HG03457 (cell line): ENCODE measurements at regions not wholly inside any gene's neighbourhood (a gene's known extent, or its start where the extent isn't known, plus 50 kb on each side); places are given as distances from the start of the nearest gene placed in this dataset.
"Not testable (repeated sequence)": the region's sequence is repeated elsewhere in the genome, so short reads cannot be mapped to it uniquely, and the experiment has no call there.

Experiments used
- ATAC-seq: cut with Tn5 transposase; IDR thresholded peaks from one replicate; pipeline ENCODE4 v1.9.1; 2021; ENCODE audit warnings: moderate number of reproducible peaks; ENCODE audit not compliant: unreplicated experiment

DNA sequence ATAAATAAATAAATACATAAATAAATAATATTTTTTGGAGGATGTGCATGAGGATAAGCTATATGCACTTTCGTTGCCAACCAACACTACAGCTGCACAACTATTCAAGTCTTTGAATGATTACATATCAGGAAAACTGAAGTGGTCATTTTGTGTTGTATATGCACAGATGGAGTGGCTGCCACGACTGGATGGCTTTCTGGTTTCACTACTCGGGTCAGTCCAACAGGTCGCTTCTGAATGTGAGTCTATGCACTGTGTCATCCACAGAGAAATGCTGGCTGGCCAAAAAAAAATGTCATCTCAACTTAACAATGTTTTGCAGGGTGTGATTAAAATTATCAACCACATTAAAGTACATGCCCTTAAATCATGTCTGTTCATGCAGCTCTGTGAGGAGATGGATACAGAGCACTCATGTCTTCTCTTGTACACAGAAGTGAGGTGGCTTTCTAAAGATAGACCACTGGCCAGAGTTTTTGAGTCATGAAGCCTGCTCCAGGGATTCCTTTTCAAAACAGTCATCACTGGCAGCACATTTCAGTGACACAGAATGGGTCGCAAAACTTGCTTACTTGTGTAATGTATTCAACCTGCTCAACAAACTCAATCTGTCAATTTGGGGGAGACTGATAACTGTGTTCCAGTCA is 589.8 kb upstream of the CYLC2 start:
- no peak for ATAC-seq

- ATAC-seq = no peak
Measured at GRCh38 chr9:102403514-102403913, 591.6 kb upstream of the CYLC2 start.

DNA sequence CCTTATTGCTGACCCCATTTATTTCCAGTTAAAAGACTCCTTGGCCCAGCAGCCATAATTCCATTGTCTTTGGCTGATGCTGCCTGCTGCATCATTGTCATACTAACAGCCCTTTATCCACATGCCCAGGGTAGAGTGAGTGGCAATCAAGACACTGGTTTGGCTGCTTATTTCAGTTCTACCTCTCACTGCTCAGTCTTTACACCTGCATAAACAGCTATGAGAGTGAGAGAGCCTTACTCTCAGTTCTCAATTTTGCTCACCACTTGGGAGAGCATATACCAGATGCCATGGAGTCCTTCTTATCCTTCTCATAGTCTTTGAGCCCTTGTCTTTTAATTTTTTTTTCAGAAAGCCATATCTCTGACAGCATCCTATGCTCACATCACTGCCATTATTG is 596.9 kb upstream of the CYLC2 start:
- ATAC-seq = no peak

DNA sequence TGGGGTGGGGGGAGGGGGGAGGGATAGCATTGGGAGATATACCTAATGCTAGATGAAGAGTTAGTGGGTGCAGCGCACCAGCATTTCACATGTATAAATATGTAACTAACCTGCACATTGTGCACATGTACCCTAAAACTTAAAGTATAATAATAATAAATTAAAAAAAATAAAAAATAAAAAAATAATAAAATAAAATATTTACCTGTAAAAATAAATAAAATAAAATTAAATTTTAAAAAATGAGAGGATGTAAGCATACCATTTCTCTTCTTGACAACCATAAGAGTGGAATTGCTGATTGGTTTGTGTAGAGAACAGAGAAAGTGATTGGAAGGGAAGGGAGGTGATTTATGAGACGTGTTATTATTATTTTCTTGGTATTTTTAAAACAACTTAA is 609.5 kb upstream of the CYLC2 start:
- ATAC-seq = not testable (repeated sequence)

DNA sequence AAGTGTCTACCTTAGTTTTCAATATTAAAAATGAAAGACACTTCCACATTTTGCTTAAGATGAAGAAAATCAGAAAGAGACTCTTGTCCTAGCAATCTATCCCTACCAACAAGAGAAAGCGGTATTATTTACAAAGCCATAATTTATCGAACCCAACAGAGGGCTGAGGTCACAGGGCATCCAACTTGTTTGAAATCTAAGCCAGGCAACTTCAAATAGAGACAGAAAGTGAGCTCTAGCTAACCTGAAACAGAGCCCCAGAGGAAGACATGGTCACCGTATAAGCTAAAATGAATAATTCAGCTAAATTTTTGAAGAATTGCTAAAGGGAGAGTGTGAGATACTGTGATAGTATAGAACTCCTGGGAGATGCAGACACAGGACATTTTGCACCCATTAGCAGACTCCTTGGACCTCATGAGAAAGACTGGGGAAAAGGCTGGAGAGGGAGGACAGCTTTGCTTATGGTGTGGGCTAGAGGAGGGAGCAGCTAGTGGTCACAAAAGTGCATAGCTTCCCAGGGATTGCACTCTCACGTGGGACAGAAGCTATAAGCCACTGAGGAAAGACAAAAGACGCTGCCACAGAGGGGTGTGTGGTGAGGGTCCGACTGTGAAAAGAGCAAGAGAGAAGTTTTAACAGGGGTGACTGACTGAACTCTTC is 624.2 kb upstream of the GRIN3A start:
- ATAC-seq = no peak

DNA sequence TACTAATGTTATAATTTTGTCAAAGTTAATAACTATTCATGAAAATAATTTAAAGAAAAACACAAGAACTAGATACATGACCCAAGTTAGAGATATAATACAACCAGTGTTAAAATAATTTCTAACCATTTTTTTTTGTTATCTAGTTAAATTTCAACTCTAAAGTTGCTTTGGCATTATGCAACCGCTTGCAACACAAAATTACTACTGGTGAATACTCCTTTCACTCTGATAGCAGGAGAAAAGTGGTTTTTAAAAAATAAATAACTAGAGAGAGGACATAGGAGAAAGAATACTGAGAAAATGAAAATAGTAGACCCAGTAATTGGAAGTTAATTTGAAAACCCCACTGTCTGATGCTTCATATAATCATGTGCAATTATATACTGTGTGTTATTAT is 622.4 kb upstream of the GRIN3A start:
- no peak for ATAC-seq

- no peak for ATAC-seq
Measured at GRCh38 chr9:102355982-102356381, 617.5 kb upstream of the GRIN3A start.

- no peak for ATAC-seq
Measured at GRCh38 chr9:102354041-102354440, 615.6 kb upstream of the GRIN3A start.

DNA sequence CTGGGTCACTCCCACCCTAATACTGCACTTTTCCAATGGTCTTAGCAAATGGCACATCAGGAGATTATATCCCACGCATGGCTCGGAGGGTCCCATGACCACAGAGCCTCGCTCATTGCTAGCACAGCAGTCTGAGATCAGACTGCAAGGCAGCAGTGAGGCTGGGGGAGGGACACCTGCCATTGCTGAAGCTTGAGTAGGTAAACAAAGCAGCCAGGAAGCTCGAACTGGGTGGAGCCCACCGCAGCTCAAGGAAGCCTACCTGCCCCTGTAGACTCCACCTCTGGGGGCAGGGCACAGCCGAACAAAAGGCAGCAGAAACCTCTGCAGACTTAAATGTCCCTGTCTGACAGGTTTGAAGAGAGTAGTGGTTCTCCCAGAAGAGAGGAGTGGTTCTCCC is 599.0 kb upstream of the GRIN3A start:
- not testable (repeated sequence) for ATAC-seq

DNA sequence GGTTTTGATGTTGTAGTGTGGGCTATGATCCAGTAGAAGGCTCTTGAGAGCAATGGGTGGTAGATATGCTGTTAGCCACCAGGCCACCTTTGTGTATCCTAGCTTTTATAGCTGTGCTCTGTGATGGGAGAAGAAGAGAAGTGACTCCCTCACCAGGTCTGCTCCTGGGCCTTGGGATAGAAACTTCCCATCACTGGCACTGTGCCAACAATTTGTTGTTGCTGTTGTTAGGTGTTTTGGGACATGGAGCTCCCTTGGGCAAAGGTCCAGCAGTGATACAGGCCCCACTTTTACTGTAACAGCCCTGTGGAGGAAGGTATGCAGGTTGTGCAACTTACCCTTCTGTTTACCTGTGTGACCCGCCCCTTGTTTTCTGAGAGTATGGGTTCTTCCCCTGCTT is 570.9 kb upstream of the GRIN3A start:
- no peak for ATAC-seq

DNA sequence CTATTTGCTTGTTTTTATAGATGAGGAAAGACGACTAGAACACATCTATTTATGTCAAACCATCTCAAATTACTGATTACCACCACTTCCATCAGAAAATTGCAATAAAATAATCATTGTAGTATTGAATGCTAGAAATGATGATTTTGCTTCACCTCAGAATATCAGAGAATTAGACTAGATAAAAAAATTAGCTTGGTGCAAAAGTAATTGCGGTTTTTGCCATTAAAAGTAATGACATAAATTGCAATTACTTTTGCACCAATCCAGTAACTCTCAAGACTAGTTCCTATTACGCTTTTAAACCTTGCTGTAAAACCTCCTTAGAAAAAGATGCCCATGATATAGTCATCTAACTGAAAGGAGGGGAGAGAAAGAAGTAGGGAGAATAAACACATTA is 556.7 kb upstream of the GRIN3A start:
- no peak for ATAC-seq

- ATAC-seq = no peak
Measured at GRCh38 chr9:102273952-102274351, 535.5 kb upstream of the GRIN3A start.

DNA sequence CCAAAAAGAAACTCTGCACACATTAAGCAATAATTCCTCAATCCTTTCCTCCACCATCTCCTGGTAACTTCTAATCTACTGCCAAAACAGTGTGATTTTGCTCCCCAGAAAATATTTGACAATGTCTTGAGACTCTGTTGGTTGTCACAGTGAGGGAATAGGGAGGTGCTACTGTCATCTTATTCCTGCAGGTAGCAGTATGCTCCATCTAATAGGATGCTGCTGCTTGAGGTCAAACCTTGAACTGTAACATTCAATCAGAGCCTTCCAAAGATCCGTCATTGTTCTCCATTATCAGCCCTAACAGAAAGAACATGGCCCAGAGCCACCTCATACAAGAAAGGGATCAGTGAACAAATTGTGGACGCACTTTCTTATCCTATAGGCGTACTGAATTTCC is 514.7 kb upstream of the GRIN3A start:
- no peak for ATAC-seq

- ATAC-seq = no peak
Measured at GRCh38 chr9:102244916-102245315, 506.5 kb upstream of the GRIN3A start.

GRCh38 chr9:102237520-102237919 is 499.1 kb upstream of the GRIN3A start:
- ATAC-seq = no peak

DNA sequence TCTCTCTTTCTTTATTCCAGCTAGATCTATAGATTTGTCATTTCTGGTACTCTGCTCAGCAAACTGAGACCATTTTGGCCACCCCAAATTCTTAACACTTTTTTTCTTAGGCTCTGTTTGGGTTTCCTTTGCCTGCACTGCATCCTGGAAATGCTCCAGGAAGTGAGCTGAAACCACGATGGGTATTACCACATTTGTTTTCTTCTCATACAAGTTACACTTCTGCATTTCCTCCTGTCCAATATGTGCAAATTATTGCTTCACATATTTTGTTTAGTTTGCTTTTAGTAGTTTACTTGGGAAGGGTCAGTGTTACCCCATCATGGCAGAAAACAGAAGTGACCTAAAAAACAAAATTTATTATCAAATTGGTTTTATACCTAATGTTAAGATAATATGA is 498.6 kb upstream of the GRIN3A start:
- ATAC-seq = no peak

GRCh38 chr9:102227416-102227815 is 489.0 kb upstream of the GRIN3A start:
- ATAC-seq = not testable (repeated sequence)

DNA sequence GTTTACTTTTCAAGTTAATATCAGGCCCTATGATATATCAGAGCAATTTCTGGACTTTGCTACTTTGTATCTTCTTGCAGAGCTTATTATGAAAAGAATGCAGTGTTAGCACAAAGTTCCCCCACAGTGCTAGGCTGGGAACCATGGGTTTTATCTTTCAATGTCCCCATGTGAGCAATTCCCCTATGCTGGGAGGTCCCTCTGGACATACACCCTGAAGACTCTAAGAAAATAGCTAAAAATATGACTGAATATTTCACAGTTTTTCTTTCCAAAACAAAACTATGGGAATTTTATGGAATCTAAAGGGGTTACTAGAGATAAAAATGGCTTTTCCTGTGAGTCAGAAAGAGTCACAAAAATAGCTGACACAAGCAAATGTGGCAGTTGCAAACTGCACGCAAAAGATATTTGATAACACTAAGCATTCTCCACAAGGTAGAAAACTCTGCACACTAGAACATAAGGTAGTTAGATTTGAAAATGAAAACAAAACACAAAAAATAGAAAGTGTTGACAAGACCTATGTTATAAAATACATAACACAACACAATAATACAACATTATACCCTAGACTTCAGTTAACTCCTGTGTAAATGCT is 487.5 kb upstream of the GRIN3A start:
- no peak for ATAC-seq

DNA sequence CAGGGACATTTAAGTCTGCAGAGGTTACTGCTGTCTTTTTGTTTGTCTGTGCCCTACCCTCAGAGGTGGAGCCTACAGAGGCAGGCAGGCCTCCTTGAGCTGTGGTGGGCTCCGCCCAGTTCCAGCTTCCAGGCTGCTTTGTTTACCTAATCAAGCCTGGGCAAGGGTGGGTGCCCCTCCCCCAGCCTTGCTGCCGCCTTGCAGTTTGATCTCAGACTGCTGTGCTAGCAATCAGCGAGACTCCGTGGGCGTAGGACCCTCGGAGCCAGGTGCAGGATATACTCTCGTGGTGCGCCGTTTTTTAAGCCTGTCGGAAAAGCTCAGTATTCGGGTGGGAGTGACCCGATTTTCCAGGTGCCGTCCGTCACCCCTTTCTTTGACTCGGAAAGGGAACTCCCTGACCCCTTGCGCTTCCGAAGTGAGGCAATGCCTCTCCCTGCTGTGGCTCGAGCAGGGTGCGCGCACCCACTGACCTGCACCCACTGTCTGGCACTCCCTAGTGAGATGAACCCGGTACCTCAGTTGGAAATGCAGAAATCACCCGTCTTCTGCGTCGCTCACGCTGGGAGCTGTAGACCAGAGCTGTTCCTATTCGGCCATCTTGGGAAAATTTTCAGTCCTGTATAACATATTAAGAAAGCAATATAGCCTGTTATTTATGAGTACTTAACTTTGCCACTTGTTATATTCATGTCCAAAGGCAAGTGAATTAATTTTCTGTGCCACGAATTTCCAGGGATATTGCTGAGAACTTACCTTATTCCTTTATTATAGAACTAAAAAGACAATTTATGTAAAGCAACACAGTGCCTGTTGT is 485.1 kb upstream of the GRIN3A start:
- not testable (repeated sequence) for ATAC-seq

DNA sequence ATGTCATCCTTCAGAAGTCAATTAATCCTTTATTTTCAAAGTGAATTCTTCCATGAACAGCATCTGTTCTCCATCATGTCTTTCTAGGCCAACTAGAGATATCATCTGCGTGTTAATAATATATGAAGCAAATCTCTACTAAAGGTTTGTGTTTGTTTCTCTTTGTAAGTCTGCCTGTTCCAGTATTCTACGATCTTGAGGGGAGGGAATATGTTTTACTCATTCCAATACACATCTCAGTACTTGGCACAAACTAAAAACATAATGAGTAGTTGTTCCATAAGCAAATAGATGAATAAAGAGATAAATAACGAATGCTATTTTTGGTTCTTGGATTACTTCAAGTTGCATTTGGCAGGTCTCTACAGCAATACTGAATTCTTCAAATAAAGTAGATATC is 470.7 kb upstream of the GRIN3A start:
- ATAC-seq = no peak

GRCh38 chr9:102206432-102206831 is 468.0 kb upstream of the GRIN3A start:
- no peak for ATAC-seq

DNA sequence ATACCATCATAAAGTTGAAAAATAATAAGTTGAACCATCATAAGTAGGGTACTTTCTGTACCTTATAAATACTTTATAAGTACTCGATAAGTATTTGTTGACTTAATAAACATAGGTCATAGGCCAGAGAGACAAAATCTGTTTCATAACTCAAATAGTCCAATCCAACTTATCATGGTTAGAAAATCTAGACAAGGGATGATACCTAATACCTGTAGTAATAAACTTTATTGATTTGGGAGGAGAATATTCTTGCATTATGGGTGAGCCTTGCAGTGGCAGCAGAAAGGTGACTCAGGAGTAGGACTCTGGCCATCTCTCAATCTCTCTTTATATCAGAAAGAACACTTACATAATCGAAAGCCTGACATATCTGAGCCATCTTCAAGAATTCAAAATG is 466.8 kb upstream of the GRIN3A start:
- no peak for ATAC-seq
